ENCODE measurements at regions not wholly inside any gene's neighbourhood (a gene's known extent, or its start where the extent isn't known, plus 50 kb on each side); places are given as distances from the start of the nearest gene placed in this dataset.

GRCh38 chr18:64490207-64490606 is 341.3 kb upstream of the LINC00305 start:
- no peaks in the 10 kb centered on the region for H3K9me3 ChIP-seq (ENCODE audit: control insufficient read depth in 2 of 2, insufficient read depth in 1 of 2, low read depth in 1 of 2, low read length in 1 of 2)
- H3K27ac ChIP-seq (ENCODE audit: low read depth in 2 of 2, low read length in 1 of 2) = no peak overlapping the region
- no peaks in the 10 kb centered on the region for H3K27me3 ChIP-seq (ENCODE audit: control insufficient read depth in 1 of 2, insufficient read depth in 2 of 2, low read length in 2 of 2)
- WGBS, 2 donors = 83 to 90% methylated on average over 5 of the region's 5 CpGs
- no peaks in the 10 kb centered on the region for H3K36me3 ChIP-seq (ENCODE audit: control insufficient read depth in 2 of 2, insufficient read depth in 2 of 2, low read length in 1 of 2)
- no peak overlapping the region for H3K4me3 ChIP-seq (ENCODE audit: low read depth in 1 of 2, low read length in 2 of 2)
- no peaks in the 10 kb centered on the region for H3K4me1 ChIP-seq (ENCODE audit: control insufficient read depth in 2 of 2, insufficient read depth in 2 of 2, low read length in 1 of 2)

DNA sequence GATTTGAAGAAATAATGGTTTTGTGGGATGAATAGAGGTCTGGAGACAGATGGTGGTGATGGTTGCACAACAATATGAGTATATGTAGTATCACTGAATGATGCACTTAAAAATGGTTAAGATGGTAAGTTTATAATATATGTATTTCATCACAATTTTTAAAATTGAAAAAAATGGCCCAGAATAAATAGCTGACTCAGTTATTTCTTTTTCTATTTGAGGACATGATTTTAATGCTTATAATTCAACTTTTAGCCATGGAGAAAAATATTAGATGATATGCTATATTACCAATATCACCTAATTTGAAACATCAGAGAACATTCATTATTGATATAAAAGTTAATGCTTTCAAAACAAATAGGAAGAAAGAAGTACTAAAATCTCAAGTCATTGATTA is 339.8 kb upstream of the LINC00305 start:
- Histone ChIP-seq H3K4me1 (ENCODE audit: control insufficient read depth in 2 of 2, insufficient read depth in 2 of 2, low read length in 1 of 2) (no peaks in the 10 kb centered on the region), H3K4me3 (ENCODE audit: low read depth in 1 of 2, low read length in 2 of 2) (no peak overlapping the region)

DNA sequence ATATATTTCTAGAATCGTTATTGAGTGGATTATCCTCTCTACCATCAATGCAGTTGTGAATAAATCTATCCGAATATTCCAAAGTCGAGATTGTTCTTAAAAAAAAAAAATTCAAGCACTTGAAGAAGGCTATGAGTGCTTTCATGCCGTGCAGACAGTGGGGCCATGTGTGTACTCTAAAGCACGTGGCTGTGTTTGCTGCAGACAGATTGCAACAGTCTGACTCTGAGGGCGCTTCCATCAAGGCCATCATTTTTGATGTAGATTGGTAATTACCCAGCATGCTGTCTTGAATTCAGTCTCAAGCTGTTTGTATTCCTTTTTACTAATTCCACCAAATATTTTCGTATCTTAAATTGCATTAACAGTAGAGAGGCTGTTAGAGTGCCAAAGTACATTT is 325.9 kb upstream of the LINC00305 start:
- WGBS, 2 donors = 66% methylated on average over 7 of the region's 7 CpGs
- Histone ChIP-seq H3K36me3 (ENCODE audit: control insufficient read depth in 2 of 2, insufficient read depth in 2 of 2, low read length in 1 of 2) (no peaks in the 10 kb centered on the region), H3K4me1 (ENCODE audit: control insufficient read depth in 2 of 2, insufficient read depth in 2 of 2, low read length in 1 of 2) (no peaks in the 10 kb centered on the region), H3K4me3 (ENCODE audit: low read depth in 1 of 2, low read length in 2 of 2) (no peak overlapping the region), H3K27me3 (ENCODE audit: control insufficient read depth in 1 of 2, insufficient read depth in 2 of 2, low read length in 2 of 2) (no peaks in the 10 kb centered on the region), H3K27ac (ENCODE audit: low read depth in 2 of 2, low read length in 1 of 2) (no peak overlapping the region), H3K9me3 (ENCODE audit: control insufficient read depth in 2 of 2, insufficient read depth in 1 of 2, low read depth in 1 of 2, low read length in 1 of 2) (no peaks in the 10 kb centered on the region)

More for the DNA sequence above, 339.8 kb upstream of the LINC00305 start:
- H3K36me3 ChIP-seq (ENCODE audit: control insufficient read depth in 2 of 2, insufficient read depth in 2 of 2, low read length in 1 of 2) = no peaks in the 10 kb centered on the region
- H3K27ac ChIP-seq (ENCODE audit: low read depth in 2 of 2, low read length in 1 of 2) = no peak overlapping the region
- no peaks in the 10 kb centered on the region for H3K27me3 ChIP-seq (ENCODE audit: control insufficient read depth in 1 of 2, insufficient read depth in 2 of 2, low read length in 2 of 2)
- no peaks in the 10 kb centered on the region for H3K9me3 ChIP-seq (ENCODE audit: control insufficient read depth in 2 of 2, insufficient read depth in 1 of 2, low read depth in 1 of 2, low read length in 1 of 2)

DNA sequence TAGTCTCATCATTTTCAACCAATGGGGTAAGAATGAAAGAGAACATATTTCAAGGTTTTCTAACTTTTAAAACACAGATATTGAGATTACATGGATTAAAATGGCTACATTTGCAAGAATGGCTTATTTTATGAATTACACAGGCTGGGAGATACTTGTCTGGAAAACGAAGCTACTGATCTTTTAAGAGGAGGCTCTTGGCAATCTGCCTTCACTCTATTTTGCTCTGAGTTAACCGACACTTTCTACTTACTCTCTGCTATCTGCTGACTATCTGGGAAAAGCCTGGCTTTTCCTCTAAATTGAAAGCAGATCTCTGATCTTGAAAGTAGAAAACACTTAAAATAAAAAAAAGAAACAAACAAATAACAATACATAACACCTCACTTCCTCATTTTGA is 325.4 kb upstream of the LINC00305 start:
- H3K27me3 ChIP-seq (ENCODE audit: control insufficient read depth in 1 of 2, insufficient read depth in 2 of 2, low read length in 2 of 2) = no peaks in the 10 kb centered on the region
- no peaks in the 10 kb centered on the region for H3K36me3 ChIP-seq (ENCODE audit: control insufficient read depth in 2 of 2, insufficient read depth in 2 of 2, low read length in 1 of 2)
- no peak overlapping the region for H3K27ac ChIP-seq (ENCODE audit: low read depth in 2 of 2, low read length in 1 of 2)
- H3K4me1 ChIP-seq (ENCODE audit: control insufficient read depth in 2 of 2, insufficient read depth in 2 of 2, low read length in 1 of 2) = no peaks in the 10 kb centered on the region
- no peaks in the 10 kb centered on the region for H3K9me3 ChIP-seq (ENCODE audit: control insufficient read depth in 2 of 2, insufficient read depth in 1 of 2, low read depth in 1 of 2, low read length in 1 of 2)
- WGBS, 2 donors = 33 to 35% methylated on average over 2 of the region's 2 CpGs
- no peak overlapping the region for H3K4me3 ChIP-seq (ENCODE audit: low read depth in 1 of 2, low read length in 2 of 2)

DNA sequence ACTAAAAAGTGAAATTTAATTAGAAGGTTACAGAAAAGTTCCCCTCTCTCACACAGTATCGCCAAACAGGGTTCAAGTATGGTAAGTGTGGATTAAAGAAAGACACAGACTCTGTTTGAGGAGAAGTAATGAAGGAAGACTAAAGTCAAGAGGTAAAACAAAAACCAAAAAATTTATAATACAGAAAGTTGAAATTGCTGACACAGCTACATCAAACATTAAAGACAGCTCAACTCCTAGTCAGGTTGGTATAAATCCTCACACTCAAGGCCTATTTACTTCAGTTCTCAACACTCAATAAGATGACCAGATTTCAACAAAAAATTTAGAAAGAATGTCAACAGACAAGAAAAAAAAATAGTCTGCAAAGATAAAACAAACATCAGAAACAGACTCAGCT is 300.5 kb upstream of the LINC00305 start:
- Histone ChIP-seq H3K27me3 (ENCODE audit: control insufficient read depth in 1 of 2, insufficient read depth in 2 of 2, low read length in 2 of 2) (no peaks in the 10 kb centered on the region), H3K4me3 (ENCODE audit: low read depth in 1 of 2, low read length in 2 of 2) (no peak overlapping the region)
- WGBS, 2 donors = 85 to 89% methylated on average over 1 of the region's 1 CpG

GRCh38 chr18:64444819-64445218 is 295.9 kb upstream of the LINC00305 start:
- Histone ChIP-seq H3K4me1 (ENCODE audit: control insufficient read depth in 2 of 2, insufficient read depth in 2 of 2, low read length in 1 of 2) (no peaks in the 10 kb centered on the region), H3K36me3 (ENCODE audit: control insufficient read depth in 2 of 2, insufficient read depth in 2 of 2, low read length in 1 of 2) (no peaks in the 10 kb centered on the region), H3K9me3 (ENCODE audit: control insufficient read depth in 2 of 2, insufficient read depth in 1 of 2, low read depth in 1 of 2, low read length in 1 of 2) (no peaks in the 10 kb centered on the region), H3K4me3 (ENCODE audit: low read depth in 1 of 2, low read length in 2 of 2) (no peak overlapping the region), H3K27ac (ENCODE audit: low read depth in 2 of 2, low read length in 1 of 2) (no peak overlapping the region), H3K27me3 (ENCODE audit: control insufficient read depth in 1 of 2, insufficient read depth in 2 of 2, low read length in 2 of 2) (no peaks in the 10 kb centered on the region)
- WGBS, 2 donors = 35 to 39% methylated on average over 2 of the region's 2 CpGs

More for the DNA sequence above, 300.5 kb upstream of the LINC00305 start:
- no peak overlapping the region for H3K27ac ChIP-seq (ENCODE audit: low read depth in 2 of 2, low read length in 1 of 2)
- no peaks in the 10 kb centered on the region for H3K9me3 ChIP-seq (ENCODE audit: control insufficient read depth in 2 of 2, insufficient read depth in 1 of 2, low read depth in 1 of 2, low read length in 1 of 2)
- no peaks in the 10 kb centered on the region for H3K4me1 ChIP-seq (ENCODE audit: control insufficient read depth in 2 of 2, insufficient read depth in 2 of 2, low read length in 1 of 2)
- H3K36me3 ChIP-seq (ENCODE audit: control insufficient read depth in 2 of 2, insufficient read depth in 2 of 2, low read length in 1 of 2) = no peaks in the 10 kb centered on the region

DNA sequence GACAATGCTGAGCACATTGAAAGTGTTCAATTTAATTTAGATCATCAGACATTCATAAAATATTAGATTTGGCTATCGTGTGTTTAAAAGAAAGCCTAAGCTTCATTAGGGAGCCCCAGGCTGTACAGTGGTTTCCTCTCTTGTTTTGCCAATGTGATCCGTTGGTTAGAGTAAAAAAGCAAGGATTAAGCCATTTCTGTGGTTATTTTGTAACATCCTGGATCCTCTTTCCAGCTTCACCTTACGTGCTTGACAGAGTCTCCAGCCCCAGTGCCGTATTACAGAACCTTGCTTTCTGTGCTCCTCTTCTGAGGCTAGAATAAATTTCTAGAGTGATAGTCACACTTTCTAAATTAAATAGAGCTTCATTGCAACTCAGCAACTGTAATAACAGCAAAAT is 289.3 kb upstream of the LINC00305 start:
- Histone ChIP-seq H3K27me3 (ENCODE audit: control insufficient read depth in 1 of 2, insufficient read depth in 2 of 2, low read length in 2 of 2) (no peaks in the 10 kb centered on the region), H3K9me3 (ENCODE audit: control insufficient read depth in 2 of 2, insufficient read depth in 1 of 2, low read depth in 1 of 2, low read length in 1 of 2) (peaks cover 0 to under 1% of the 10 kb centered on the region in 2 donors), H3K36me3 (ENCODE audit: control insufficient read depth in 2 of 2, insufficient read depth in 2 of 2, low read length in 1 of 2) (no peaks in the 10 kb centered on the region), H3K27ac (ENCODE audit: low read depth in 2 of 2, low read length in 1 of 2) (no peak overlapping the region), H3K4me3 (ENCODE audit: low read depth in 1 of 2, low read length in 2 of 2) (no peak overlapping the region), H3K4me1 (ENCODE audit: control insufficient read depth in 2 of 2, insufficient read depth in 2 of 2, low read length in 1 of 2) (no peaks in the 10 kb centered on the region)
- 63 to 72% methylated on average over 4 of the region's 4 CpGs for WGBS, 2 donors

DNA sequence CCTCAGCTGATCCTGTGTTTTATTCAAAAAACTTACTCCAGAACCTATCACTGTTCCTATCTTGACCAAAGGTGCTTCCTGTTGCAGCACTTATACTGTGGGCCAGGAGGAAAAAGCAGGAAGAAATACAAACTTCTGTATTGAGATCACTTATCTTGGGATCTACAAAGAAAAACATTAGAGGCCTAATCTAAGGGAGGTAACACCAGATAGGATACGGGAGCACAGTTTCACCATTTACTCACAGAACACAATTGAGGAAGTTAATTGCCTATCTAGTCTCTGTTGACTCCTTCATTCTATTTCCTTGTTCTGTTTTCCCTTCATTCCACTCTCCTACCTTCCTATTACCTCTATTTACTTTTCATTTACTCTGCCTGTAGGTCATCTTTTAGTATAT is 287.2 kb upstream of the LINC00305 start:
- H3K4me3 ChIP-seq (ENCODE audit: low read depth in 1 of 2, low read length in 2 of 2) = no peak overlapping the region
- no peak overlapping the region for H3K27ac ChIP-seq (ENCODE audit: low read depth in 2 of 2, low read length in 1 of 2)
- no peaks in the 10 kb centered on the region for H3K27me3 ChIP-seq (ENCODE audit: control insufficient read depth in 1 of 2, insufficient read depth in 2 of 2, low read length in 2 of 2)
- no peaks in the 10 kb centered on the region for H3K36me3 ChIP-seq (ENCODE audit: control insufficient read depth in 2 of 2, insufficient read depth in 2 of 2, low read length in 1 of 2)
- no peaks in the 10 kb centered on the region for H3K4me1 ChIP-seq (ENCODE audit: control insufficient read depth in 2 of 2, insufficient read depth in 2 of 2, low read length in 1 of 2)
- WGBS, 2 donors = 60 to 76% methylated on average over 1 of the region's 1 CpG
- peaks cover 0 to 6% of the 10 kb centered on the region in 2 donors for H3K9me3 ChIP-seq (ENCODE audit: control insufficient read depth in 2 of 2, insufficient read depth in 1 of 2, low read depth in 1 of 2, low read length in 1 of 2)

- no peaks in the 10 kb centered on the region for H3K36me3 ChIP-seq (ENCODE audit: control insufficient read depth in 2 of 2, insufficient read depth in 2 of 2, low read length in 1 of 2)
- H3K4me3 ChIP-seq (ENCODE audit: low read depth in 1 of 2, low read length in 2 of 2) = no peak overlapping the region
- H3K9me3 ChIP-seq (ENCODE audit: control insufficient read depth in 2 of 2, insufficient read depth in 1 of 2, low read depth in 1 of 2, low read length in 1 of 2) = peaks cover 0 to 3% of the 10 kb centered on the region in 2 donors
- no peaks in the 10 kb centered on the region for H3K4me1 ChIP-seq (ENCODE audit: control insufficient read depth in 2 of 2, insufficient read depth in 2 of 2, low read length in 1 of 2)
- 74 to 89% methylated on average over 2 of the region's 2 CpGs for WGBS, 2 donors
- H3K27ac ChIP-seq (ENCODE audit: low read depth in 2 of 2, low read length in 1 of 2) = no peak overlapping the region
- H3K27me3 ChIP-seq (ENCODE audit: control insufficient read depth in 1 of 2, insufficient read depth in 2 of 2, low read length in 2 of 2) = no peaks in the 10 kb centered on the region
These were observed 270.3 kb upstream of the LINC00305 start for GRCh38 chr18:64419156-64419555.

- H3K4me3 ChIP-seq (ENCODE audit: low read depth in 1 of 2, low read length in 2 of 2) = no peak overlapping the region
- peaks cover 0 to 3% of the 10 kb centered on the region in 2 donors for H3K9me3 ChIP-seq (ENCODE audit: control insufficient read depth in 2 of 2, insufficient read depth in 1 of 2, low read depth in 1 of 2, low read length in 1 of 2)
- H3K4me1 ChIP-seq (ENCODE audit: control insufficient read depth in 2 of 2, insufficient read depth in 2 of 2, low read length in 1 of 2) = no peaks in the 10 kb centered on the region
- 30 to 37% methylated on average over 1 of the region's 1 CpG for WGBS, 2 donors
- no peaks in the 10 kb centered on the region for H3K36me3 ChIP-seq (ENCODE audit: control insufficient read depth in 2 of 2, insufficient read depth in 2 of 2, low read length in 1 of 2)
- no peaks in the 10 kb centered on the region for H3K27me3 ChIP-seq (ENCODE audit: control insufficient read depth in 1 of 2, insufficient read depth in 2 of 2, low read length in 2 of 2)
- H3K27ac ChIP-seq (ENCODE audit: low read depth in 2 of 2, low read length in 1 of 2) = no peak overlapping the region
These were observed 268.1 kb upstream of the LINC00305 start for GRCh38 chr18:64416990-64417389.

Data from esophagus (tissue), 2 donors.